Suprapubic skin (tissue), 3 donors: ENCODE measurements at regions not wholly inside any gene's neighbourhood (a gene's known extent, or its start where the extent isn't known, plus 50 kb on each side); places are given as distances from the start of the nearest gene placed in this dataset.
"Not testable (repeated sequence)": the region's sequence is repeated elsewhere in the genome, so short reads cannot be mapped to it uniquely, and the experiment has no call there.

Source experiments
- POLR2A ChIP-seq, 2 donors: fragments of 450-650 bp; IDR thresholded peaks; one replicate each; pipeline ENCODE4 v1.6.1; 2017; ENCODE audit warnings: antibody characterized with exemption in 2 of 2, mild to moderate bottlenecking in 2 of 2, moderate library complexity in 2 of 2
- TF ChIP-seq, protein P1 (sequence below), 2 donors: fragments of 200-600 bp in 1 of 2; fragments of 450-650 bp in 1 of 2; sonication (generic) in 1 of 2; IDR thresholded peaks; one replicate each; pipeline ENCODE4 v1.5.1; 2016 to 2019; ENCODE audit warnings: antibody characterized with exemption in 2 of 2, mild to moderate bottlenecking in 1 of 2, moderate library complexity in 1 of 2

DNA sequence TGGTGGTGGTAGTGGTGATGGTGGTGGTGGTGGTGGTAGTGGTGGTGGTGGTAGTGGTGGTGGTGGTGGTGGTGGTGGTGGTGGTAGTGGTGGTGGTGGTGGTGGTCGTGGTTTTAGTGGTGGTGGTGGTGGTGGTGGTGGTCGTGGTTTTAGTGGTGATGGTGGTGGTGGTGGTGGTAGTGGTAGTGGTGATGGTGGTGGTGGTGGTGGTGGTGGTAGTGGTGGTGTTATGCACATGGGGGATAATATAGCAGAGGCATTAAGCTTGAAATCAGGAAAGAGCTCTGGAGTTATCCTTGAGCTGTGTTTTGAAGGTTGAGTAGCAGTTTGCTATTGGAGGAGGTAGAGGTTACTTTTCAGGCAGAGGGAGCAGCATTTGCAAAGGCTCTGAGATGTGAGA is 94.6 kb upstream of the TPTE start:
- not testable (repeated sequence) for TF ChIP-seq POLR2A (IDR thresholded peaks at IDR 0.05)
- TF ChIP-seq, protein P1, sequence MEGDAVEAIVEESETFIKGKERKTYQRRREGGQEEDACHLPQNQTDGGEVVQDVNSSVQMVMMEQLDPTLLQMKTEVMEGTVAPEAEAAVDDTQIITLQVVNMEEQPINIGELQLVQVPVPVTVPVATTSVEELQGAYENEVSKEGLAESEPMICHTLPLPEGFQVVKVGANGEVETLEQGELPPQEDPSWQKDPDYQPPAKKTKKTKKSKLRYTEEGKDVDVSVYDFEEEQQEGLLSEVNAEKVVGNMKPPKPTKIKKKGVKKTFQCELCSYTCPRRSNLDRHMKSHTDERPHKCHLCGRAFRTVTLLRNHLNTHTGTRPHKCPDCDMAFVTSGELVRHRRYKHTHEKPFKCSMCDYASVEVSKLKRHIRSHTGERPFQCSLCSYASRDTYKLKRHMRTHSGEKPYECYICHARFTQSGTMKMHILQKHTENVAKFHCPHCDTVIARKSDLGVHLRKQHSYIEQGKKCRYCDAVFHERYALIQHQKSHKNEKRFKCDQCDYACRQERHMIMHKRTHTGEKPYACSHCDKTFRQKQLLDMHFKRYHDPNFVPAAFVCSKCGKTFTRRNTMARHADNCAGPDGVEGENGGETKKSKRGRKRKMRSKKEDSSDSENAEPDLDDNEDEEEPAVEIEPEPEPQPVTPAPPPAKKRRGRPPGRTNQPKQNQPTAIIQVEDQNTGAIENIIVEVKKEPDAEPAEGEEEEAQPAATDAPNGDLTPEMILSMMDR (IDR thresholded peaks at IDR 0.05) = not testable (repeated sequence)
